Prostate gland (tissue), 2 donors: ENCODE measurements at regions not wholly inside any gene's neighbourhood (a gene's known extent, or its start where the extent isn't known, plus 50 kb on each side); places are given as distances from the start of the nearest gene placed in this dataset.
"Not testable (repeated sequence)": the region's sequence is repeated elsewhere in the genome, so short reads cannot be mapped to it uniquely, and the experiment has no call there.

Experiments used
- DNase-seq: peaks from one replicate; pipeline ENCODE4 v3.0.0-alpha.2; 2019; ENCODE audit warnings: low spot score
- H3K27ac ChIP-seq, 2 donors: fragments of 200-600 bp; sonication (generic); 2 replicates each; pipeline ENCODE4 v1.5.1; 2017 to 2019
- H3K27me3 ChIP-seq: fragments of 200-600 bp; sonication (generic); replicated peaks from 2 replicates; pipeline ENCODE4 v1.5.1; 2019; ENCODE audit not compliant: insufficient read depth
- H3K36me3 ChIP-seq, 2 donors: fragments of 200-600 bp; sonication (generic); 1 replicate in 1 of 2; 2 replicates in 1 of 2; pipeline versions ENCODE4 v1.5.1 to v1.8.1; 2017 to 2019
- H3K4me1 ChIP-seq: fragments of 200-600 bp; sonication (generic); replicated peaks from 2 replicates; pipeline ENCODE4 v1.5.1; 2019
- H3K4me3 ChIP-seq, 2 donors: fragments of 200-600 bp; sonication (generic); 2 replicates each; pipeline ENCODE4 v1.5.1; 2017 to 2019
- H3K9me3 ChIP-seq: fragments of 200-600 bp; sonication (generic); 2 replicates; pipeline ENCODE4 v1.5.1; 2017
- CTCF ChIP-seq, 4 experiments: fragments of 200-600 bp in 2 of 4; fragments of 450-650 bp in 2 of 4; sonication (generic) in 2 of 4; IDR thresholded peaks; 1 replicate in 3 of 4; 2 replicates in 1 of 4; pipeline ENCODE4 v1.5.1; 2016 to 2019; ENCODE audit warnings: antibody characterized with exemption in 4 of 4, mild to moderate bottlenecking in 2 of 4, moderate library complexity in 2 of 4
- POLR2A ChIP-seq: fragments of 450-650 bp; IDR thresholded peaks from one replicate; pipeline ENCODE4 v1.6.1; 2016; ENCODE audit warnings: antibody characterized with exemption, mild to moderate bottlenecking
- POLR2AphosphoS5 ChIP-seq: sonication (generic); formaldehyde crosslinking; IDR thresholded peaks from one replicate; pipeline ENCODE4 v1.6.1; 2017; ENCODE audit warnings: antibody characterized with exemption
- WGBS: methylation state at CpG from one replicate; pipeline ENCODE4 v1.1.5; 2018; 5-methylcytosine and 5-hydroxymethylcytosine counted together
- intact Hi-C: fragments of 100-400 bp; cut with DNase I; formaldehyde crosslinking; loops from one replicate; pipeline ENCODE4 v1.14.2; 2022

GRCh38 chr6:3963426-3963825 is 114.3 kb downstream of the FAM50B start:
- no peaks in the 10 kb centered on the region for H3K9me3 ChIP-seq
- intact Hi-C loops, result no loop called here

GRCh38 chr6:3965071-3965718 is 113.7 kb downstream of the FAM217A start:
- WGBS, result 93% methylated on average over 12 of the region's 12 CpGs
- intact Hi-C loops, result no loop called here

More at GRCh38 chr6:3963426-3963825, 114.3 kb downstream of the FAM50B start:
- Histone ChIP-seq H3K36me3 (no peaks in the 10 kb centered on the region), H3K4me1 (no peaks in the 10 kb centered on the region), H3K27ac (no peak overlapping the region), H3K27me3 (no peaks in the 10 kb centered on the region), H3K4me3 (no peak overlapping the region)
- WGBS, result 66% methylated on average over 4 of the region's 4 CpGs
- DNase-seq, result no peak
- TF ChIP-seq POLR2A (no peak), CTCF (IDR thresholded peaks at IDR 0.05) (no peak), POLR2AphosphoS5 (no peak)

GRCh38 chr6:3966426-3966825 is 112.5 kb downstream of the FAM217A start:
- H3K27me3 ChIP-seq, result no peaks in the 10 kb centered on the region
- H3K27ac ChIP-seq, result no peak overlapping the region
- H3K9me3 ChIP-seq, result no peaks in the 10 kb centered on the region
- no peaks in the 10 kb centered on the region for H3K36me3 ChIP-seq
- H3K4me3 ChIP-seq, result no peak overlapping the region
- H3K4me1 ChIP-seq, result no peaks in the 10 kb centered on the region
- TF ChIP-seq CTCF (IDR thresholded peaks at IDR 0.05) (no peak), POLR2AphosphoS5 (no peak), POLR2A (no peak)
- 87% methylated on average over 9 of the region's 9 CpGs for WGBS
- no peak for DNase-seq
- intact Hi-C loops, result no loop called here

More at GRCh38 chr6:3965071-3965718, 113.7 kb downstream of the FAM217A start:
- Histone ChIP-seq H3K27ac (no peak overlapping the region), H3K4me3 (no peak overlapping the region), H3K36me3 (no peaks in the 10 kb centered on the region), H3K9me3 (no peaks in the 10 kb centered on the region), H3K4me1 (no peaks in the 10 kb centered on the region), H3K27me3 (no peaks in the 10 kb centered on the region)
- TF ChIP-seq POLR2AphosphoS5 (no peak), POLR2A (no peak), CTCF (IDR thresholded peaks at IDR 0.05) (no peak)
- no peak for DNase-seq

- 93% methylated on average over 5 of the region's 5 CpGs for WGBS
- no peak for DNase-seq
- H3K27me3 ChIP-seq, result no peaks in the 10 kb centered on the region
- TF ChIP-seq POLR2A, result no peak
- no peak for TF ChIP-seq CTCF (IDR thresholded peaks at IDR 0.05)
- TF ChIP-seq POLR2AphosphoS5, result no peak
- no peak overlapping the region for H3K27ac ChIP-seq
- intact Hi-C loops, result no loop called here
- no peaks in the 10 kb centered on the region for H3K9me3 ChIP-seq
- no peak overlapping the region for H3K4me3 ChIP-seq
- no peaks in the 10 kb centered on the region for H3K4me1 ChIP-seq
- no peaks in the 10 kb centered on the region for H3K36me3 ChIP-seq
These were observed 108.8 kb downstream of the FAM217A start for GRCh38 chr6:3970097-3970496.

GRCh38 chr6:3973152-3973551 is 105.8 kb downstream of the FAM217A start:
- H3K9me3 ChIP-seq, result not testable (repeated sequence)

More at GRCh38 chr6:3973152-3973551, 105.8 kb downstream of the FAM217A start:
- DNase-seq, H3K36me3 ChIP-seq, H3K27ac ChIP-seq, H3K4me1 ChIP-seq, H3K4me3 ChIP-seq, intact Hi-C loops, H3K27me3 ChIP-seq: not testable (repeated sequence)
- 85% methylated on average over 3 of the region's 3 CpGs for WGBS
